NT2/D1 (cell line): ENCODE measurements at regions not wholly inside any gene's neighbourhood (a gene's known extent, or its start where the extent isn't known, plus 50 kb on each side); places are given as distances from the start of the nearest gene placed in this dataset.
A peak's percentile ranks its signal among the peaks of the same experiment; 100 is the strongest.
"Not testable (repeated sequence)": the region's sequence is repeated elsewhere in the genome, so short reads cannot be mapped to it uniquely, and the experiment has no call there.

Experiments
- DNase-seq: peaks from one replicate; pipeline ENCODE4 v3.0.0-alpha.2; 2011; ENCODE audit warnings: low read depth, low spot score
- H3K27me3 ChIP-seq: 2 replicates; pipeline ENCODE4 v1.6.0; 2011; ENCODE audit warnings: mild to moderate bottlenecking; ENCODE audit not compliant: insufficient read length, insufficient read depth
- H3K36me3 ChIP-seq: 2 replicates; pipeline ENCODE4 v1.6.1; 2011; ENCODE audit warnings: mild to moderate bottlenecking, low read length, mixed read lengths; ENCODE audit not compliant: insufficient read depth, insufficient read length
- H3K4me1 ChIP-seq: 2 replicates; pipeline ENCODE4 v1.5.1; 2011; ENCODE audit not compliant: insufficient read depth, insufficient read length
- H3K4me3 ChIP-seq: 2 replicates; pipeline ENCODE4 v1.5.1; 2011; ENCODE audit warnings: low read depth; ENCODE audit not compliant: insufficient read length
- H3K9ac ChIP-seq: 2 replicates; pipeline ENCODE4 v1.6.0; 2011; ENCODE audit warnings: low read depth; ENCODE audit not compliant: insufficient read length
- H3K9me3 ChIP-seq: 2 replicates; pipeline ENCODE4 v1.5.1; 2011; ENCODE audit warnings: mild to moderate bottlenecking, low read length; ENCODE audit not compliant: insufficient read depth
- SUZ12 ChIP-seq: IDR thresholded peaks from 2 replicates; pipeline ENCODE4 v1.6.1; 2011; ENCODE audit not compliant: insufficient read length, insufficient read depth; ENCODE audit errors: extremely low read depth
- YY1 ChIP-seq: IDR thresholded peaks from 2 replicates; pipeline ENCODE4 v1.6.1; 2011; ENCODE audit not compliant: insufficient read length, insufficient read depth
- ZNF274 ChIP-seq: IDR thresholded peaks from 2 replicates; pipeline ENCODE4 v1.6.1; 2011; ENCODE audit warnings: mild to moderate bottlenecking, low read depth, low read length

- no peaks in the 10 kb centered on the region for H3K9me3 ChIP-seq
- no peak overlapping the region for H3K4me3 ChIP-seq
- no peaks in the 10 kb centered on the region for H3K4me1 ChIP-seq
- no peaks in the 10 kb centered on the region for H3K36me3 ChIP-seq
- no peak for DNase-seq
- H3K9ac ChIP-seq: no peak overlapping the region
- TF ChIP-seq SUZ12: no peak
- TF ChIP-seq YY1: no peak
- TF ChIP-seq ZNF274: no peak
- peaks cover 4% of the 10 kb centered on the region for H3K27me3 ChIP-seq
These were observed 143.1 kb upstream of the BCOR start for GRCh38 chrX:40240844-40241243.

DNA sequence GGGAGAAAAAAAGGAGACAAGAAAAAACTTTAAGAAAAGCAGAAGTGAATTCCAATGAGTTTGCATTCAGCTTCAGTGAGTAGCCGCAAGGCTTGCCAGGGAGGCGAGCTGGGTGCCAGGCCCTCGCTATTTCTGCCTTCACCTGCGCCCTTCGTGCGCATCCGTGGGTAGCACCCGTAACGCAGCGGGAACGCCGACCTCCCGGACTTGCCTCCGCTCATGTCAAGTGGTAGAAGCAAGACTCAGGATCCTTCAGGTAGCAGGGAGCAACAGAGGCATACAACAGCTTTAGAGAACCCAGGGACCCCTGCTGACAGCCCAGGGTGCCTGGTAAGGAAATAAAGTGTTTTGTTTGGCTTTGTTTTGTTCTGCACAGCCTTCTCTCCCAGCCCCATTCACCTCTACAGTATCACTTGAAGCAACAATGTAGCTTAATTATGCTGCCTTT lies 140.0 kb upstream of the BCOR start:
- Histone ChIP-seq H3K27me3 (peaks cover 4% of the 10 kb centered on the region), H3K4me3 (no peak overlapping the region), H3K9me3 (no peaks in the 10 kb centered on the region), H3K4me1 (no peaks in the 10 kb centered on the region), H3K9ac (peak overlapping the region; percentile 32), H3K36me3 (no peaks in the 10 kb centered on the region)
- no peak for TF ChIP-seq YY1
- TF ChIP-seq SUZ12: no peak
- no peak for TF ChIP-seq ZNF274
- peak; percentile 27 for DNase-seq

DNA sequence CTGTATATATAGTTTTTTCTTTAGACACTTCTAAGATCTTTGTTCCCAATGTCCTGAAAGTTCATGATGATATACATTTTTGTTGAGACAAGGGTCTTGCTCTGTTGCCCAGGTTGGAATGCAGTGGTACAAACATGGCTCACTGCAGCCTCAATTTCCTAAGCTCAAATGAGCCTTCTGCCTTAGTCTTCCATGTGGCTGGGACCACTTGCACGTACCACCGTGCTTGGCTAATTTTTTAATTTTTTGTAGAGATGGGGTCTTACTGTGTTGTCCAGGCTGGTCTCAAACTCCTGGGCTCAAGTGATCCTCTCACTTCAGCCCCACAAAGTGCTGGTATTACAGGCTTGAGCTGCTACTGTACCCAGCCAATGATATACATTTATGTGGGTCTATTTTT lies 132.9 kb upstream of the BCOR start:
- DNase-seq: no peak
- Histone ChIP-seq H3K4me1 (no peaks in the 10 kb centered on the region), H3K9me3 (no peaks in the 10 kb centered on the region), H3K9ac (no peak overlapping the region), H3K36me3 (no peaks in the 10 kb centered on the region), H3K4me3 (no peak overlapping the region), H3K27me3 (no peaks in the 10 kb centered on the region)
- TF ChIP-seq SUZ12: no peak

- no peaks in the 10 kb centered on the region for H3K27me3 ChIP-seq
- no peaks in the 10 kb centered on the region for H3K36me3 ChIP-seq
- no peak overlapping the region for H3K4me3 ChIP-seq
- DNase-seq: no peak
- H3K9ac ChIP-seq: no peak overlapping the region
- peaks cover 4% of the 10 kb centered on the region; the same call in 1 of the 2 replicates for H3K9me3 ChIP-seq
- H3K4me1 ChIP-seq: no peaks in the 10 kb centered on the region
- TF ChIP-seq SUZ12: no peak
- TF ChIP-seq ZNF274: no peak
- no peak for TF ChIP-seq YY1
These were observed 129.4 kb upstream of the BCOR start for GRCh38 chrX:40227125-40227524.

DNA sequence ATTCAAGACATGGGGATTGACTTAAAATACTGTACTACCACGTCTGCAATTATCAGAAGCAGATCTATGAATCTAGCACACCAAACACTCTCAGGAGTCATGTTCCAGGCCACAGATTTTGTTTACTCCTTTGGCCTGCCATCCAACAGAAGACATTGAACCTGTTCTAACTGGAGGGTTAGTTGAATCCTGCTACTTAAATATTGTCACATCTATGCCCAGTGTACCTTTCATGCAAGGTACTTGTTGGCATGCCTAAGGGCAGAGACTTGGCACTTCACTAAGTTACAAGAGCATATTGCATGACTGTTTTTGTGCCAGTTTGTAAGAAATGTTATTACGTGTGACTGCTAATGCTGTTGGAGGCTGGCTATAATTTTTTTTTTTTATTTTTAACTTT lies 126.9 kb upstream of the BCOR start:
- H3K36me3 ChIP-seq: no peaks in the 10 kb centered on the region
- no peak overlapping the region for H3K9ac ChIP-seq
- no peaks in the 10 kb centered on the region for H3K27me3 ChIP-seq
- TF ChIP-seq ZNF274: no peak
- no peak for TF ChIP-seq SUZ12
- TF ChIP-seq YY1: no peak
- H3K9me3 ChIP-seq: peaks cover 4% of the 10 kb centered on the region; the same call in 1 of the 2 replicates
- H3K4me3 ChIP-seq: no peak overlapping the region
- DNase-seq: no peak
- no peaks in the 10 kb centered on the region for H3K4me1 ChIP-seq

DNA sequence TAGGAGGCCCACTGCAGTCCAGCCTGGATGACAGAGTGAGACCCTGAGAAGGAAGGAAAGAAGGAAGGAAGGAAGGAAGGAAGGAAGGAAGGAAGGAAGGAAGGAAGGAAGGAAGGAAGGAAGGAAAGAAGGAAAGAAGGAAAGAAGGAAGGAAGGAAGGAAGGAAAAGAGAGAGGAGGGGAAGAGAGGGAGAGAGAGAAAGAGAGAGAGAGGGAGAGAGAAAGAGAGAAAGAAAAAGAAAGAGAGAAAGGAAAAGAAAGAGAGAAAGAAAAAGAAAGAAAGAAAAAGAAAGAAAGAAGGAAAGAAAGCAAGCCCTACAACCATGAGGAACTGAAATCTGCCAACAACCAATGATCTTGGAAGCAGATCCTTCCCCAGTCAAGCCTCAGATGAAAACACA lies 124.9 kb upstream of the BCOR start:
- H3K4me3 ChIP-seq, H3K9ac ChIP-seq, H3K27me3 ChIP-seq, H3K4me1 ChIP-seq, DNase-seq, H3K9me3 ChIP-seq, H3K36me3 ChIP-seq: not testable (repeated sequence)

DNA sequence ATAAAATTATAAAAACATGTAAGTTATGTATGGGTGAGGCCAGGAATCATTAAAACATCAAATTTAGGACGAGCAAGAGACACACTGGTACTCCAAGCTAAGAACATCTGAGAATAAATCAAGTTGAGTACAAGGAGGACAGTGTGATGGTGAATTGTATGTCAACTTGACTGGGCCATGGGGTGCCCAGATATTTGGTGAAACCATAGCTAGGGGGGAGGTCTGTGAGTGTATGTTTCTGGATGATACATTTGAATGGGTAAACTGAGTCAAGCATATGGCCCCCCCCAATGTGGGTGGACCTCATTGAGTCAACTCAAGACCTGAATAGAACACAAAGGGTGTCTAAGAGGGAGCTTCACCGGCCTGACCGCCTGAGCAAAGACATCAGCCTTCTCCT lies 115.3 kb upstream of the BCOR start:
- TF ChIP-seq YY1: no peak
- no peak for TF ChIP-seq SUZ12
- no peak for TF ChIP-seq ZNF274
- Histone ChIP-seq H3K4me1 (no peaks in the 10 kb centered on the region), H3K9me3 (no peaks in the 10 kb centered on the region), H3K27me3 (no peaks in the 10 kb centered on the region), H3K36me3 (no peaks in the 10 kb centered on the region), H3K9ac (no peak overlapping the region), H3K4me3 (no peak overlapping the region)
- no peak for DNase-seq

DNA sequence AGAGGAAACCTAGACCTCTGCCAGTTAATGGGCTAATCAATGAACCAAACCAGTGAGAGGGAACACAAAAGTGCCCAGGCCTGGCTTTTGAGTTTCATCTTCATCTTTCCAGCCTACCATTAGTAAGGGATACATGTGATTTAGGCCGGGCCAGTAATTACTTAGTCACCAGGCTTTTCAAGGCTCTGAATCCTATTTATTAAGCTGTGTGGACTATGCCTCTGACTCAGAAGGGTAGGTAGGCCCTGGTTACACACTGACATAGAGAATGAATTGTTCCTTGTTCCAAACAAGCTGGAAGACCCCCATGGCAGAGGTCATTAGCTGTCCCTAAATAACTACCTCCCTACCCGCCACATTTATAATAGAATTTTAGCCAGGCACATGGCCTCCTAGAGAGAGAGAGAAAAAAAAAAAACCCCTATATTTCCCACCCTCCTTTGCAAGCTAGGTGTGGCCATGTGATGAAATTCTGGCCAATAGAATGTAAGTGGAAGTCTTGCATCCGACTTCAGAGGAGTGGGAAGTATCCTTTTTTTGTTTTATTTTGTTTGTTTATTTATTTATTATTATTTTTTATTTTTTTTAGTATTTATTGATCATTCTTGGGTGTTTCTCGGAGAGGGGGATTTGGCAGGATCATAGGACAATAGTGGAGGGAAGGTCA lies 112.3 kb upstream of the BCOR start:
- TF ChIP-seq ZNF274 (no peak), SUZ12 (no peak), YY1 (no peak)
- H3K9me3 ChIP-seq: no peaks in the 10 kb centered on the region
- DNase-seq: no peak

More for the DNA sequence above, 112.3 kb upstream of the BCOR start:
- Histone ChIP-seq H3K27me3 (no peaks in the 10 kb centered on the region), H3K36me3 (no peaks in the 10 kb centered on the region), H3K4me3 (no peak overlapping the region), H3K9ac (no peak overlapping the region), H3K4me1 (no peaks in the 10 kb centered on the region)
